BLaER1 treated with 17β-estradiol and CSF1 and Interleukin-3, amounts not matched to agents 10 nM and 100 nM (cell line): ENCODE measurements at regions not wholly inside any gene's neighbourhood (a gene's known extent, or its start where the extent isn't known, plus 50 kb on each side); places are given as distances from the start of the nearest gene placed in this dataset.

Source experiments
- H3K27ac ChIP-seq, 11 experiments: shearing (Covaris generic); formaldehyde crosslinking; 2 replicates each; pipeline ENCODE4 v1.8.1; 2022
- H3K27me3 ChIP-seq, 11 experiments: shearing (Covaris generic); formaldehyde crosslinking; 2 replicates each; pipeline ENCODE4 v1.8.1; 2022
- H3K36me3 ChIP-seq, 11 experiments: shearing (Covaris generic); formaldehyde crosslinking; 2 replicates each; pipeline ENCODE4 v1.8.1; 2022
- H3K4me1 ChIP-seq, 10 experiments: shearing (Covaris generic); formaldehyde crosslinking; 2 replicates each; pipeline ENCODE4 v1.8.1; 2022
- H3K4me2 ChIP-seq, 11 experiments: shearing (Covaris generic); formaldehyde crosslinking; 2 replicates each; pipeline ENCODE4 v1.8.1; 2022
- H3K4me3 ChIP-seq, 10 experiments: shearing (Covaris generic); formaldehyde crosslinking; 2 replicates each; pipeline ENCODE4 v1.8.1; 2022
- H3K9ac ChIP-seq, 11 experiments: shearing (Covaris generic); formaldehyde crosslinking; 2 replicates each; pipeline ENCODE4 v1.8.1; 2022
- H3K9me3 ChIP-seq, 11 experiments: shearing (Covaris generic); formaldehyde crosslinking; replicated peaks in 1 of 11; 2 replicates each; pipeline ENCODE4 v1.8.1; 2022
- H4K20me1 ChIP-seq, 11 experiments: shearing (Covaris generic); formaldehyde crosslinking; 2 replicates each; pipeline ENCODE4 v1.8.1; 2022
- Cebpa-rat ChIP-seq, 11 experiments: shearing (Covaris generic); IDR thresholded peaks; 2 replicates each; pipeline ENCODE4 v1.8.1; 2022

DNA sequence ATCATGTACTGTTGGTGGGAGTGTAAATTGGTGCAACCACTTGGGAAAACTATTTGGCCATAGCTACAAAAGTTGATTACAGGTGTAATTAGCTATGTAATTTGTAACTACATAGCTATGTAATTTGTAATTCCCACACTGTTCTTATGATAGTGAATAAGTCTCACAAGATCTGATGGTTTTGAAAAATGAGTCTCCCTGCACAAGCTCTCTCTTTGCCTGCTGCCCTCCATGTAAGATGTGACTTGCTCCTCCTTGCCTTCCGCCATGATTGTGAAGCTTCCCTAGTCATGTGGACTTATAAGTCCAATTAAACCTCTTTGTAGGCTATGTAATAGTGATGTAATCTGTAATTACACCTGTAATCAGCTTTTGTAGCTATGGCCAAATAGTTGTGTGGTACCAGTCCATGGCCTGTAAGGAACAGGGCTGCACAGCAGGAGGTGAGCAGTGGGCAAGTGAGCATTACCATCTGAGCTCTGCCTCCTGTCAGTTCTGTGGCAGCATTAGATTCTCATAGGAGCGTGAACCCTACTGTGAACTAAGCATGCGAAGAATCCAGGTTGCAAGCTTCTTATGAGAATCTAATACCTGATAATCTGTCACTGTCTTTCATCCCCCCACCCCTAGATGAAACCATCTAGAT is 133.7 kb upstream of the COPS8 start:
- Histone ChIP-seq H3K4me1 (peaks cover 0 to 13% (median 2%) of the 10 kb centered on the region in 10 experiments; a peak in 6 of 20 replicates), H3K9ac (no peak overlapping the region), H4K20me1 (no peaks in the 10 kb centered on the region), H3K4me2 (no peak overlapping the region), H3K27me3 (no peaks in the 10 kb centered on the region), H3K36me3 (peaks cover 0 to 9% (median 0%) of the 10 kb centered on the region in 11 experiments; a peak in 7 of 22 replicates), H3K9me3 (peaks cover 11 to 51% (median 17%) of the 10 kb centered on the region in 11 experiments; a peak in 21 of 22 replicates), H3K27ac (no peak overlapping the region), H3K4me3 (no peak overlapping the region)
- TF ChIP-seq Cebpa-rat (IDR thresholded peaks at IDR 0.05) = no peak

DNA sequence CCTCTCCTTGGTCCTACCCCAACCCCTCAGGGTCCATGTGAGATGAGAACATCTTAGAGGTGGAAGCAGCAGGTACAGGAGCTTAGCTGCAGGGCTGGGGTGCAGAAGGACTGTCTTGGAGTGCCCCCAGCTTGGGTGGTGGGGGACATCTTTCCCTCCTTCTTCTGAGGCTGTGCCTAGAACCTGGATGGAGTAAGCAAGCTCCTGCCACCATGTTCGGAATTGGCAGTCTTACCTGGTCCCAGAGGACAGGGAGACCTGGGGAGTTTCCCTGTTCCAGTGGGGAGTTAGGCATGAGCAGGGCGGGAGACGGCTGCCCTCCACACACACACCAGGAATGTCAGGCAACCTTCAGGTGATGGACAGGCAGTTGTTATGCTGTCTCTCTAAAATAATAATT is 131.0 kb upstream of the COPS8 start:
- Histone ChIP-seq H3K4me2 (no peak overlapping the region; a peak in 1 of 22 replicates), H3K9me3 (peaks cover 11 to 51% (median 19%) of the 10 kb centered on the region in 11 experiments; a peak in 21 of 22 replicates), H3K27ac (no peak overlapping the region), H3K9ac (no peak overlapping the region), H4K20me1 (no peaks in the 10 kb centered on the region), H3K27me3 (no peaks in the 10 kb centered on the region), H3K36me3 (peaks cover 0 to 9% (median 0%) of the 10 kb centered on the region in 11 experiments; a peak in 7 of 22 replicates), H3K4me3 (no peak overlapping the region), H3K4me1 (peaks cover 0 to 9% (median 0%) of the 10 kb centered on the region in 10 experiments; a peak in 4 of 20 replicates)
- no peak for TF ChIP-seq Cebpa-rat (IDR thresholded peaks at IDR 0.05)

DNA sequence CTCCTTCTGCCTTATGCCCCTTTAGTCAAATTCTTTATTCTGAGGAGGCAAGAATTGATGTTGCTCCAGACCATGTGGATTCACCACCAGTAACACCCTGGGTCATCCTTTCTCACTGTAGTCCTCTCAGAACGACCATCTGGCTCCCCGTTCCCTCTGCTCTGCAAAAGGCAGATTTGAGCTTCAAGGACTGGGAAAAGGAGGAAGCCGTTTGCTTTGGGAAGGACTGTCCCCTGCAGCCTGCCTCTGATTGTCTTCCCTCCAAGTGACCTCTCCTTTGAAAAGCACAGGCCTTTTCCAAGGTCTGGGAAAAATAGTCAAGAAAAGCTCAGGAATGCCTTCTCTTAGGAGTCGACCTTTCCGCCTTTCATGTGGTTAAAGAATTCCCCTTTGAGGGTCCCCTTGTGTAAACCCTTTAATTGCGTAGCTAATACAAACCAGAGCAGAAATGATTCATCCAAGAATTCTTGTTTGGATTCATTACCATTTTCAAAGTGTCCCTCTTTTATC is 130.1 kb upstream of the COPS8 start:
- H3K4me1 ChIP-seq = peaks cover 0 to 9% (median 0%) of the 10 kb centered on the region in 10 experiments; a peak in 4 of 20 replicates
- peaks cover 18 to 60% (median 28%) of the 10 kb centered on the region in 11 experiments; a peak in 21 of 22 replicates for H3K9me3 ChIP-seq
- no peak overlapping the region for H3K9ac ChIP-seq
- peak overlapping the region in 1 of 11 experiments; percentile 2; a peak in 1 of 22 replicates for H3K4me2 ChIP-seq
- H3K27ac ChIP-seq = no peak overlapping the region
- H3K36me3 ChIP-seq = peaks cover 0 to 12% (median 3%) of the 10 kb centered on the region in 11 experiments; a peak in 7 of 22 replicates
- no peaks in the 10 kb centered on the region for H3K27me3 ChIP-seq
- no peak overlapping the region for H3K4me3 ChIP-seq
- no peaks in the 10 kb centered on the region for H4K20me1 ChIP-seq
- no peak for TF ChIP-seq Cebpa-rat (IDR thresholded peaks at IDR 0.05)

DNA sequence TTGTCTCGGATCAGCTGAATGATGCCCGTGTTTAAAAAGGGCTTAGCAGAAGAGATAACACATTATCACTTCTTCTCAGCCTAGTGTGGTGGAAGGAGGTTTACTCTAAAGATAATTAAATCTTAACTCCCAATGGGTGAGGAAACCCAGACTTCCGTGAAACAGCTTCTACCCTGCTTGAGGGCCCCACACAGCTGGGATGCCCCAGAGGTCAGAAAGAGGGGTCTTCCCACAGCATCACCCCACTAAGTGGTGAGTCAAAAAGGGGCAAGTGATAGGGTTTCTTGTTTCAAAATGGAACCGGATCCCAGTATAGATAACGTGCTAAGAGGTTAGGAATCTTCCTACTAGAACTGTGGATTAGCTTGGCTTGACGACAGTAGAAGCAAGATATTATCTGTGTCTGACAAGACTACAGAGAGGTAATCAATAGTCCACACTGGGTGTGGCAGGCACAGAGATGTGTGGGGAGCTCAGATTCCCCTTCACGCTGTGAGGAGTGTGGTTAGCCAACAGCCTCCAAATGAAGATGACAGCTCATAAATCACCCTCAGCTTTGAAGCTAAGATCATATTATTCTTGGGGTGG is 129.6 kb upstream of the COPS8 start:
- peaks cover 0 to 9% (median 0%) of the 10 kb centered on the region in 10 experiments; a peak in 4 of 20 replicates for H3K4me1 ChIP-seq
- H3K27me3 ChIP-seq = no peaks in the 10 kb centered on the region
- H3K9ac ChIP-seq = no peak overlapping the region
- H3K4me3 ChIP-seq = no peak overlapping the region
- H4K20me1 ChIP-seq = no peaks in the 10 kb centered on the region
- no peak overlapping the region for H3K27ac ChIP-seq
- H3K4me2 ChIP-seq = no peak overlapping the region
- H3K9me3 ChIP-seq = peaks cover 21 to 66% (median 34%) of the 10 kb centered on the region in 11 experiments; a peak in 21 of 22 replicates
- TF ChIP-seq Cebpa-rat (IDR thresholded peaks at IDR 0.05) = no peak
- peaks cover 0 to 14% (median 5%) of the 10 kb centered on the region in 11 experiments; a peak in 7 of 22 replicates for H3K36me3 ChIP-seq

DNA sequence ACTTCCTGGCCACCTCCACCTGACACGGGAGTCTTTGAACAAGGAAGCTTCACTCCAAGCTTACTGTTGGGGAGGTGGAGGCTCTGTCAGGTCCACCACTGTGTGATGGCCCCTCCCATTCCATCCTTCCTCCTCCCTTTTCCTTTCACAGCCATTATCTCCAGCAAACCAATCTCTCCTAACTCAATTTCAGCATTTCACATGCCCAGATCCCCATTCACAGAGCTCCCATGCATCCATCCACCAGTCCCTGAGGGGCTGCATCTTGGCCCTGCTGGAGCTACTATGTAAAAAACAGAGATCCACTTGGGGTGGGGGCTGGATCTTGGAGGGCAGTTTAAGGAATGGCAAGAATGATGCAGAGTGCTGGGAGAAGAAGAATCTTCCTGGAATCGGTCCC is 129.0 kb upstream of the COPS8 start:
- Histone ChIP-seq H3K27ac (no peak overlapping the region), H3K36me3 (peaks cover 0 to 12% (median 5%) of the 10 kb centered on the region in 11 experiments; a peak in 7 of 22 replicates), H4K20me1 (no peaks in the 10 kb centered on the region), H3K27me3 (no peaks in the 10 kb centered on the region), H3K4me2 (no peak overlapping the region), H3K9me3 (peaks cover 16 to 62% (median 31%) of the 10 kb centered on the region in 11 experiments; a peak in 21 of 22 replicates), H3K9ac (no peak overlapping the region), H3K4me3 (no peak overlapping the region), H3K4me1 (peaks cover 0 to 9% (median 0%) of the 10 kb centered on the region in 10 experiments; a peak in 4 of 20 replicates)
- no peak for TF ChIP-seq Cebpa-rat (IDR thresholded peaks at IDR 0.05)

DNA sequence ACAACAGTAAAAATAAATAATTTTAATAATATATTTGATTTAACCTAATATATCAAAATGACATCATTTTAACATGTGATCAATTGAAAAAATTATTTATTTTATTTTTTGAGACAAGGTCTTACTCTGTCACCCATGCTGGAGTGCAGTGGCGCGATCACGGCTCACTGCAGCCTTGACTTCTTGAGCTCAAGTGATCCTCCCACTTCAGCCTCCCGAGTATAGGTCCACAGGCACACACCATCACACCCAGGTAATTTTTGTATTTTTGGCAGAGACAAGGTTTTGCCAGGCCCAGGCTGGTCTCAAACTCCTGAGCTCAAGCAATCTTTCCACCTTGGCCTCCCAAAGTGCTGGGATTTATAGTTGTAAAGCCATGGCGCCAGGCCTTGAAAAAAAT is 126.7 kb upstream of the COPS8 start:
- Histone ChIP-seq H3K36me3 (peaks cover 0 to 5% (median 0%) of the 10 kb centered on the region in 11 experiments; a peak in 3 of 22 replicates), H3K4me2 (no peak overlapping the region), H3K9ac (no peak overlapping the region), H3K27ac (no peak overlapping the region), H3K9me3 (peaks cover 10 to 42% (median 24%) of the 10 kb centered on the region in 11 experiments; a peak in 18 of 22 replicates), H3K27me3 (no peaks in the 10 kb centered on the region), H3K4me3 (no peak overlapping the region), H3K4me1 (peaks cover 0 to 19% (median 12%) of the 10 kb centered on the region in 10 experiments; a peak in 15 of 20 replicates), H4K20me1 (no peaks in the 10 kb centered on the region)
- TF ChIP-seq Cebpa-rat (IDR thresholded peaks at IDR 0.05) = no peak

DNA sequence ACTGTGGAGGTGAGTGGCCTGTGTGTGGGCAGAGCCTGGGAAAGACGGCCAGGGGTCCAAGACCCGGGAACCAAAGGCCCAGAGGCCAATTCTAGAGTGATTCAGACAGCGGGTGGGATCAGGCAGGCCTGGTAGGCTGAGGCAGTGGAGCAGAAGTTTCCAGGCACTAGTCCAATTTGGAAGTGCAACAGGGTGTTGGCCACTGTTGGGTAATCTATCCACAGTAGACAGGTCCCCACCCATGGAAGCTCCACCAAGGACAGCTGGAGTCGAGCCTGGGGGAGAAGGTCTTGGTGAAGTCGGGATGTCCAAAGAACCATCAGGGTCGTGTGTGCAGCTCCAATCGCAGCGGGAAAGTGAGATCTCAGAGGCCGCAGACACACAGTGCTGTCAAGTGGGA is 125.8 kb upstream of the COPS8 start:
- Histone ChIP-seq H4K20me1 (no peaks in the 10 kb centered on the region), H3K27me3 (no peaks in the 10 kb centered on the region), H3K27ac (no peak overlapping the region), H3K4me1 (peaks cover 0 to 27% (median 17%) of the 10 kb centered on the region in 10 experiments; a peak in 15 of 20 replicates), H3K36me3 (peaks cover 0 to 5% (median 0%) of the 10 kb centered on the region in 11 experiments; a peak in 4 of 22 replicates), H3K4me2 (no peak overlapping the region), H3K4me3 (no peak overlapping the region), H3K9me3 (peaks cover 10 to 35% (median 21%) of the 10 kb centered on the region in 11 experiments; a peak in 18 of 22 replicates), H3K9ac (no peak overlapping the region)
- no peak for TF ChIP-seq Cebpa-rat (IDR thresholded peaks at IDR 0.05)

DNA sequence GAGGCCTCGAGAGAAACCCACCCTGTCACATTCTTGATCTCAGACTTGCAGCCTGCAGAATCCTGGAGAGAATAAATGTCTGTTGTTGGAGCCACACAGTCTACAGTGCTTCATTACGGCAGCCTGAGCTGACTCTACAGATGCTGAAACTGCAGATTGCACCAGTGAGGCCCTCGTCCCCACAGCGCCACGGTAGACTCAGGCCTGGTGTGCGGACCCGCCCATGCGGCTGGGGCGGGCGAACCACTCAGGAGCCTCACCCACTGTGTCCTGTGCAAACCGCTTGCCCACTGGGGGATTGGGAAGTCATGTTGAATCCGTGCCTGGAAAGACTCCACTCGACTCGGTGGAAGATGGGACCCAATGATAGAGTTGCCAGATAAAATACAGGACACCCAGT is 125.2 kb upstream of the COPS8 start:
- no peaks in the 10 kb centered on the region for H4K20me1 ChIP-seq
- no peaks in the 10 kb centered on the region for H3K27me3 ChIP-seq
- H3K9ac ChIP-seq = no peak overlapping the region
- no peak overlapping the region for H3K4me2 ChIP-seq
- H3K4me3 ChIP-seq = no peak overlapping the region
- peaks cover 10 to 34% (median 19%) of the 10 kb centered on the region in 11 experiments; a peak in 18 of 22 replicates for H3K9me3 ChIP-seq
- no peak for TF ChIP-seq Cebpa-rat (IDR thresholded peaks at IDR 0.05)
- peaks cover 0 to 5% (median 0%) of the 10 kb centered on the region in 11 experiments; a peak in 4 of 22 replicates for H3K36me3 ChIP-seq
- H3K4me1 ChIP-seq = peaks cover 0 to 29% (median 18%) of the 10 kb centered on the region in 10 experiments; a peak in 15 of 20 replicates
- no peak overlapping the region for H3K27ac ChIP-seq

DNA sequence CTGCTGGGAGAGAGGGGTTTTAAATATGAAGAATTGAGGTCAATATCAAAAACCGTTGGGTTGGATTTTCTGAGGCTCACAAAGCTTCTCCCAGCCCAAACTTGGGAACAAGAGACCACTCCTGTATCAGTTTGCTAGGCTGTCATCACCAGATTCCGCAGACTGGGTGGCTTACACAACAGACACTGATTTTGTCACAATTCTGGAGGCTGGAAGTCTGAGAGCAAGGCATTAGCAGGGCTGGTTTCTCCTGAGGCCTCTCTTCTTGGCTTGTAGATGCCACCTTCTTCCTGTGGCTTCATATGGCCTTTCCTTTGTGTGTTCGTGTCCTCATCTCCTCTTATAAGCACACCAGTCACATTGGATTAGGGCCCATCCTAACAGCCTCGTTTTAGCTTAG is 122.9 kb upstream of the COPS8 start:
- H3K4me3 ChIP-seq = no peak overlapping the region
- TF ChIP-seq Cebpa-rat (IDR thresholded peaks at IDR 0.05) = no peak
- H3K4me2 ChIP-seq = peak overlapping the region in 5 of 11 experiments; percentile 11 to 75 (median 66); a peak in 8 of 22 replicates
- no peaks in the 10 kb centered on the region for H4K20me1 ChIP-seq
- H3K4me1 ChIP-seq = peaks cover 12 to 49% (median 31%) of the 10 kb centered on the region in 10 experiments
- H3K9ac ChIP-seq = no peak overlapping the region
- H3K9me3 ChIP-seq = peaks cover 10 to 26% (median 18%) of the 10 kb centered on the region in 11 experiments; a peak in 18 of 22 replicates
- H3K27me3 ChIP-seq = no peaks in the 10 kb centered on the region
- no peak overlapping the region for H3K27ac ChIP-seq
- peaks cover 0 to 5% (median 0%) of the 10 kb centered on the region in 11 experiments; a peak in 4 of 22 replicates for H3K36me3 ChIP-seq
